ENCODE measurements at regions not wholly inside any gene's neighbourhood (a gene's known extent, or its start where the extent isn't known, plus 50 kb on each side); places are given as distances from the start of the nearest gene placed in this dataset.
"Not testable (repeated sequence)": the region's sequence is repeated elsewhere in the genome, so short reads cannot be mapped to it uniquely, and the experiment has no call there.

DNA sequence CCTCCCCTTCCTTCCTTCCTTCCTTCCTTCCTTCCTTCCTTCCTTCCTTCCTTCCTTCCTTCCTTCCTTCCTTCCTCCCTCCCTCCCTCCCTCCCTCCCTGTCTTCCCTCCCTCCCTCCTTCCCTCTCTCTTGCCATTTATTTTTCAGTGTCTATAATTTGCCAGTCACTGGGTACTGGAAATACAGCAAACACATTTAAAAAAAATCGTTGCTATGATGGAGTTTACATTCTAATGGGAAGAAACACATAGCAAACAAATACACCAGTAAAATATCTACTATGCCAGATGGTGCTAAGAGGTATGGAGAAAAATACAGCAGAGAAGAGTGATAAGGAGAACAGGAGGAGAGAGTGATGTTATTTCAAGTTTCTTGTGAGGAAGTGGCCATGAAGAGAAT lies 309.5 kb downstream of the CTH start:
- DNase-seq (ENCODE audit: low spot score), result no peak
- intact Hi-C loops (cut with DNase I), result no loop called here

- no peak for DNase-seq (ENCODE audit: low spot score)
- intact Hi-C loops (cut with DNase I), result no loop called here
These were observed 316.9 kb downstream of the CTH start for GRCh38 chr1:70727886-70728489.

GRCh38 chr1:70736518-70736917 lies 311.1 kb downstream of the PTGER3 start:
- intact Hi-C loops (cut with DNase I); DNase-seq (ENCODE audit: low spot score): not testable (repeated sequence)

GRCh38 chr1:70737125-70737524 lies 310.5 kb downstream of the PTGER3 start:
- DNase-seq (ENCODE audit: low spot score), result no peak
- intact Hi-C loops (cut with DNase I), result no loop called here

DNA sequence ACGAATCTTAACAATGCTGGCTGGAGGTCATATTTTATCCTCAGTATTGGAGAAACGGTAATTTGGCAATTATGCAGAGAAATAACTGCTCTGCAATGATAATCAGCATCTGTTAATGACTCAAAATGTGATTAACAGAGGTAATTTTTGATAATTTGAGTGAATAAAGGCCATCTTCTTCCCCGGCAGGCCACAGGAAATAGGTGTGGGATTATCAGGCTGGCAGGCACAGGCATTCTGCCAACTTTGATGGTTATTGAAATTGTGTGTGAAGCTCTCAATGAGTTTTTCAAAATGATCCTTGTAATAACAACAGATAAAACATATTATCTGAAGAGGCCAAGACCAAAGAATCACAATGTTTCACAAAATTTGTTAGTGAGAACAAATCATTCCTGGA lies 309.0 kb downstream of the PTGER3 start:
- DNase-seq (ENCODE audit: low spot score), result no peak
- intact Hi-C loops (cut with DNase I), result no loop called here

- intact Hi-C loops (cut with DNase I), result no loop called here
- DNase-seq (ENCODE audit: low spot score), result no peak
These were observed 302.4 kb downstream of the PTGER3 start for GRCh38 chr1:70745199-70745598.

GRCh38 chr1:70746062-70746461 lies 301.6 kb downstream of the PTGER3 start:
- intact Hi-C loops (cut with DNase I); DNase-seq (ENCODE audit: low spot score): not testable (repeated sequence)

- DNase-seq (ENCODE audit: low spot score); intact Hi-C loops (cut with DNase I): not testable (repeated sequence)
These were observed 300.5 kb downstream of the PTGER3 start for GRCh38 chr1:70747123-70747522.

- DNase-seq (ENCODE audit: low spot score); intact Hi-C loops (cut with DNase I): not testable (repeated sequence)
These were observed 295.8 kb downstream of the PTGER3 start for GRCh38 chr1:70751676-70752287.

- no peak for DNase-seq (ENCODE audit: low spot score)
- intact Hi-C loops (cut with DNase I), result no loop called here
These were observed 292.9 kb downstream of the PTGER3 start for GRCh38 chr1:70754701-70755100.

- intact Hi-C loops (cut with DNase I), result no loop called here
- no peak for DNase-seq (ENCODE audit: low spot score)
These were observed 287.5 kb downstream of the PTGER3 start for GRCh38 chr1:70760154-70760553.

GRCh38 chr1:70762386-70762785 lies 285.2 kb downstream of the PTGER3 start:
- DNase-seq (ENCODE audit: low spot score), result no peak
- intact Hi-C loops (cut with DNase I), result no loop called here

- intact Hi-C loops (cut with DNase I), result no loop called here
- no peak for DNase-seq (ENCODE audit: low spot score)
These were observed 282.9 kb downstream of the PTGER3 start for GRCh38 chr1:70764747-70765146.

DNA sequence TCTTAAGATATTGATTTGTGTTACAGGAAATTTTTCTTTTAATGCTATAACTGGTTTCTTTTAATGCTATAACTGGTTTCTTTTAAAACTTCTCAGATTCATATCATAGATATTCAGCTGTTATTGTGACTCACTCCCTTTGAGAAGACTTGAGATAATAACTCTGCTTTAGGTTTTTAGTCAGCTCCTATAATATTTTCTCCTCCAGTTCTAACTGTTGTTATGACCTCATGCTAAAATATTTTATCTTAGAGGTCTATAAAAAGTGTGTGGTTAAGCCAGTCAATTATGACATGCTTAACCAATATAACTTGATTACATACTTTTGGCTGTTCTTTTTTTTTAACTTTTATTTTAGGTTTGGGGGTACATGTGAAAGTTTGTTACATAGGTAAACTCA lies 280.2 kb downstream of the PTGER3 start:
- no peak for DNase-seq (ENCODE audit: low spot score)
- intact Hi-C loops (cut with DNase I), result no loop called here

GRCh38 chr1:70768216-70768615 lies 279.4 kb downstream of the PTGER3 start:
- no peak for DNase-seq (ENCODE audit: low spot score)
- intact Hi-C loops (cut with DNase I), result no loop called here

- intact Hi-C loops (cut with DNase I), result no loop called here
- DNase-seq (ENCODE audit: low spot score), result no peak
These were observed 269.4 kb downstream of the PTGER3 start for GRCh38 chr1:70778056-70778762.

- DNase-seq (ENCODE audit: low spot score), result no peak
- intact Hi-C loops (cut with DNase I), result no loop called here
These were observed 268.7 kb downstream of the PTGER3 start for GRCh38 chr1:70778934-70779333.

DNA sequence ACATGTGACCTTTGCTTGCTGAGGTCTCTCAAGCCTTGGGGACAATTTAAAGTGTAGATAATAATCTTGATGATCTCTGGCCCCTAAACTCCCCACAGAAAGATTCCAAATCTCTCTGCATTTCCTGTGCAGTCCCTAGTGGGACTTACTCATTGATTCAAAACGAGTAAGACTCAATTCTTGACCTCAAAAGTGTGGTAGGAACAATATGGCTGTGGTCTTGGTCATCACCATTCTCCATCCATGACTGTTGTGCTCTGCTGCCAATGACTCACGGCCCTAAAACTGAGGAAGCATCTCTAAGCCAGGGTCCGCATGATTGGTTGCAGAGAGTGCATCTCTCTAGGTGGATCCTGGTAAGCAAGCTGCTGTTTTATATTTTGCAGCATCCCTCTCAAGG lies 268.0 kb downstream of the PTGER3 start:
- no peak for DNase-seq (ENCODE audit: low spot score)
- intact Hi-C loops (cut with DNase I), result no loop called here

DNA sequence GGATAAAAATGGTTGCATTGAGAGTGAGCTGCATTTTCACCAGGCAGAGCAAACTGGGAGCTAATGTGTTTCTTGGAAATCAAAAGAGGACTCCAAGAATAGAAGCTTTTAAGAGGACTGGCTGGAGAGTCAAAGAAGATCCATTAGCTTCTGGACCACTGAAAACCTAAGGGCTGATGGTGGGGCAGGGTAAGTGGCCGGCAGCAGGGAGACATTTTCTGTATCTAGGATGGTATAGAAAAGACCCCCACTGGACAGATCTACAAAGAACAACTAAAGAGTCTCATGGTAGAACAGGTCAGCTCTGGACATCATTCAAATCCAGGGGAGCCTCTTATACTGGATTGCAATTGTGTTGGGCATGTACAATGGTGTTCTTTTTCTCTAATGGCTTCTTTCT lies 262.3 kb downstream of the PTGER3 start:
- DNase-seq (ENCODE audit: low spot score), result no peak
- intact Hi-C loops (cut with DNase I), result no loop called here

GRCh38 chr1:70790232-70790923 lies 257.2 kb downstream of the PTGER3 start:
- DNase-seq (ENCODE audit: low spot score), result no peak
- intact Hi-C loops (cut with DNase I), result no loop called here

All from posterior vena cava (tissue), 2 donors.